Neural cell (in vitro differentiated cells): ENCODE measurements at regions not wholly inside any gene's neighbourhood (a gene's known extent, or its start where the extent isn't known, plus 50 kb on each side); places are given as distances from the start of the nearest gene placed in this dataset.

Experiments used
- H2AFZ ChIP-seq: fragments of 200-600, 300-800 bp; sonication (generic), shearing (Covaris generic); 2 replicates; pipeline ENCODE4 v1.6.0; 2014; ENCODE audit warnings: low read depth, mild to moderate bottlenecking, antibody characterized with exemption, low read length, moderate library complexity
- H3F3A ChIP-seq: fragments of 200-600 bp; shearing (Covaris generic); 2 replicates; pipeline ENCODE4 v1.6.1; 2016; ENCODE audit warnings: mild to moderate bottlenecking, moderate library complexity, mixed read lengths, antibody characterized with exemption, low read length; ENCODE audit not compliant: insufficient read depth, poor library complexity, severe bottlenecking
- H3K27ac ChIP-seq: fragments of 200-600, 300-800 bp; sonication (generic), shearing (Covaris generic); 2 replicates; pipeline ENCODE4 v1.5.1; 2014; ENCODE audit warnings: mild to moderate bottlenecking, low read length, moderate library complexity
- H3K27me3 ChIP-seq: fragments of 300-800, 200-600 bp; sonication (generic), shearing (Covaris generic); 2 replicates; pipeline ENCODE4 v1.6.0; 2014; ENCODE audit warnings: mild to moderate bottlenecking, low read depth, low read length, moderate library complexity; ENCODE audit not compliant: insufficient read depth
- H3K36me3 ChIP-seq: fragments of 300-800, 200-600 bp; sonication (generic), shearing (Covaris generic); 2 replicates; pipeline ENCODE4 v1.5.1; 2014; ENCODE audit warnings: mild to moderate bottlenecking, antibody characterized with exemption, low read length, moderate library complexity; ENCODE audit not compliant: insufficient read depth
- H3K4me2 ChIP-seq: fragments of 300-800, 200-600 bp; sonication (generic), shearing (Covaris generic); 2 replicates; pipeline ENCODE4 v1.6.0; 2014; ENCODE audit warnings: mild to moderate bottlenecking, low read length
- H3K4me3 ChIP-seq: fragments of 300-800, 200-600 bp; sonication (generic), shearing (Covaris generic); 2 replicates; pipeline ENCODE4 v1.5.1; 2014; ENCODE audit warnings: mild to moderate bottlenecking, low read length, moderate library complexity
- H3K79me2 ChIP-seq: fragments of 200-600 bp; shearing (Covaris generic); replicated peaks from 2 replicates; pipeline ENCODE4 v1.6.0; 2014; ENCODE audit warnings: mild to moderate bottlenecking, low read length, moderate library complexity; ENCODE audit not compliant: insufficient read depth
- H3K9ac ChIP-seq: fragments of 300-800, 200-600 bp; sonication (generic), shearing (Covaris generic); 2 replicates; pipeline ENCODE4 v1.6.1; 2016; ENCODE audit warnings: mild to moderate bottlenecking, low read length, mixed read lengths
- H3K9me2 ChIP-seq: fragments of 200-600 bp; shearing (Covaris generic); 2 replicates; pipeline ENCODE4 v1.6.1; 2016; ENCODE audit warnings: mild to moderate bottlenecking, low read length, mixed read lengths; ENCODE audit not compliant: insufficient read depth
- H3K9me3 ChIP-seq: fragments of 200-600, 300-800 bp; sonication (generic), shearing (Covaris generic); 2 replicates; pipeline ENCODE4 v1.6.1; 2016; ENCODE audit warnings: mild to moderate bottlenecking, mixed run types, low read length, moderate library complexity, mixed read lengths
- H4K20me1 ChIP-seq: fragments of 200-600 bp; shearing (Covaris generic); 2 replicates; pipeline ENCODE4 v1.6.1; 2016; ENCODE audit warnings: mild to moderate bottlenecking, mixed run types; ENCODE audit not compliant: insufficient read depth
- EP300 ChIP-seq: fragments of 450-650 bp; conservative IDR thresholded peaks from 2 replicates; pipeline ENCODE4 v1.6.1; 2014; ENCODE audit warnings: antibody characterized with exemption, mild to moderate bottlenecking, moderate library complexity; ENCODE audit not compliant: poor library complexity, severe bottlenecking
- EZH2 ChIP-seq: fragments of 200-600, 300-800 bp; shearing (Covaris generic), sonication (generic); IDR thresholded peaks from 2 replicates; pipeline ENCODE4 v1.6.1; 2014; ENCODE audit warnings: antibody characterized with exemption, low read length, borderline replicate concordance, mild to moderate bottlenecking; ENCODE audit not compliant: insufficient read depth, poor library complexity, severe bottlenecking
- MXI1 ChIP-seq: fragments of 450-650 bp; conservative IDR thresholded peaks from 2 replicates; pipeline ENCODE4 v1.6.1; 2014; ENCODE audit warnings: antibody characterized with exemption, mild to moderate bottlenecking; ENCODE audit not compliant: poor library complexity, severe bottlenecking
- POLR2AphosphoS5 ChIP-seq: IDR thresholded peaks from 2 replicates; pipeline ENCODE4 v1.6.1; 2012
- RAD21 ChIP-seq: fragments of 450-650 bp; conservative IDR thresholded peaks from 2 replicates; pipeline ENCODE4 v1.6.1; 2014; ENCODE audit warnings: antibody characterized with exemption, mild to moderate bottlenecking, moderate library complexity
- SMC3 ChIP-seq: fragments of 450-650 bp; conservative IDR thresholded peaks from 2 replicates; pipeline ENCODE4 v1.6.1; 2014; ENCODE audit warnings: antibody characterized with exemption, mild to moderate bottlenecking, moderate library complexity; ENCODE audit not compliant: poor library complexity
- TAF1 ChIP-seq: IDR thresholded peaks from 2 replicates; pipeline ENCODE4 v1.6.1; 2012; ENCODE audit warnings: low read depth
- TF ChIP-seq, protein P1 (sequence below): fragments of 450-650 bp; IDR thresholded peaks from 2 replicates; pipeline ENCODE4 v1.5.1; 2014; ENCODE audit warnings: antibody characterized with exemption, mild to moderate bottlenecking, moderate library complexity; ENCODE audit not compliant: poor library complexity, severe bottlenecking
- TF ChIP-seq, protein P2 (sequence below): IDR thresholded peaks from 2 replicates; pipeline ENCODE4 v1.6.1; 2012; ENCODE audit warnings: borderline replicate concordance

DNA sequence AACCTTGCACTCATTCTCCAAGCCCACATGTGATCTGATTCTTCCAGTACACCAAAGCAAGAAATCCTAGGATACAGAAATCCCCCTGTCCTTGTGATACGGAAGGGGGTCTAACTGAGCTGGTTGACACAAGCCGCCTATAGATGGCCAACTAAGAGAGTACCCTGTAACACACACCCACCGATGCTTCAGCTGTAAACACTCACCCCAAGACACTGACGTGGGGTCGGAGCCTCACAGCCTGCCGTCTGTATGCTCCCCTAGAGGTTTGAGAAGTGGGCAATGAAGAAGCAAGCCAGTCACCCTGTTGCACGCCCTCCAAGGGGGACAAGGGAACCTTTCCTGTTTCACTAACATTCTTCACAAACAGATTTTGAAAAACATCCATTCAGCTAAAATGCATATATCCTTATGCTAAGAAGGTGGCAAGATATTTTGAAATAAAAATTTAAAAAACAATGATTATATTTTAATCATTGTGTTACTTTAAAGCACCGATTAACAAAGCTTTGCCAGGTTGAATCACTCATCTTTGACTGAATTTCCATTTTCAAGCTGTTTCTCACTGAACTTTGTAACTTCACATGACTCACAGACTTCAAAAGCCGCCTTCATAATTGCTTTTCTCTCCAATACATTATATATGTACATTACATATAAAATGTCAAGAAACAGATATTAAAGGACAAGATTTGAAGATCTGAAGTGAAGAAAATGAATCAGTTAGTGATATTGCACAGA, 329.3 kb downstream of the ARL4A start:
- Histone ChIP-seq H3K36me3 (no peaks in the 10 kb centered on the region), H3K27ac (no peak overlapping the region), H3K4me2 (no peak overlapping the region), H3K9me2 (no peaks in the 10 kb centered on the region), H4K20me1 (no peaks in the 10 kb centered on the region), H3F3A (no peaks in the 10 kb centered on the region), H3K9me3 (peaks cover 4% of the 10 kb centered on the region), H3K4me3 (no peak overlapping the region), H3K9ac (no peak overlapping the region), H3K79me2 (no peaks in the 10 kb centered on the region), H2AFZ (no peak overlapping the region), H3K27me3 (no peaks in the 10 kb centered on the region)
- TF ChIP-seq SMC3 (no peak), RAD21 (no peak), MXI1 (no peak), POLR2AphosphoS5 (no peak), EP300 (no peak), EZH2 (no peak), TAF1 (no peak)
- TF ChIP-seq, protein P1, sequence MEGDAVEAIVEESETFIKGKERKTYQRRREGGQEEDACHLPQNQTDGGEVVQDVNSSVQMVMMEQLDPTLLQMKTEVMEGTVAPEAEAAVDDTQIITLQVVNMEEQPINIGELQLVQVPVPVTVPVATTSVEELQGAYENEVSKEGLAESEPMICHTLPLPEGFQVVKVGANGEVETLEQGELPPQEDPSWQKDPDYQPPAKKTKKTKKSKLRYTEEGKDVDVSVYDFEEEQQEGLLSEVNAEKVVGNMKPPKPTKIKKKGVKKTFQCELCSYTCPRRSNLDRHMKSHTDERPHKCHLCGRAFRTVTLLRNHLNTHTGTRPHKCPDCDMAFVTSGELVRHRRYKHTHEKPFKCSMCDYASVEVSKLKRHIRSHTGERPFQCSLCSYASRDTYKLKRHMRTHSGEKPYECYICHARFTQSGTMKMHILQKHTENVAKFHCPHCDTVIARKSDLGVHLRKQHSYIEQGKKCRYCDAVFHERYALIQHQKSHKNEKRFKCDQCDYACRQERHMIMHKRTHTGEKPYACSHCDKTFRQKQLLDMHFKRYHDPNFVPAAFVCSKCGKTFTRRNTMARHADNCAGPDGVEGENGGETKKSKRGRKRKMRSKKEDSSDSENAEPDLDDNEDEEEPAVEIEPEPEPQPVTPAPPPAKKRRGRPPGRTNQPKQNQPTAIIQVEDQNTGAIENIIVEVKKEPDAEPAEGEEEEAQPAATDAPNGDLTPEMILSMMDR = no peak
- TF ChIP-seq, protein P2, sequence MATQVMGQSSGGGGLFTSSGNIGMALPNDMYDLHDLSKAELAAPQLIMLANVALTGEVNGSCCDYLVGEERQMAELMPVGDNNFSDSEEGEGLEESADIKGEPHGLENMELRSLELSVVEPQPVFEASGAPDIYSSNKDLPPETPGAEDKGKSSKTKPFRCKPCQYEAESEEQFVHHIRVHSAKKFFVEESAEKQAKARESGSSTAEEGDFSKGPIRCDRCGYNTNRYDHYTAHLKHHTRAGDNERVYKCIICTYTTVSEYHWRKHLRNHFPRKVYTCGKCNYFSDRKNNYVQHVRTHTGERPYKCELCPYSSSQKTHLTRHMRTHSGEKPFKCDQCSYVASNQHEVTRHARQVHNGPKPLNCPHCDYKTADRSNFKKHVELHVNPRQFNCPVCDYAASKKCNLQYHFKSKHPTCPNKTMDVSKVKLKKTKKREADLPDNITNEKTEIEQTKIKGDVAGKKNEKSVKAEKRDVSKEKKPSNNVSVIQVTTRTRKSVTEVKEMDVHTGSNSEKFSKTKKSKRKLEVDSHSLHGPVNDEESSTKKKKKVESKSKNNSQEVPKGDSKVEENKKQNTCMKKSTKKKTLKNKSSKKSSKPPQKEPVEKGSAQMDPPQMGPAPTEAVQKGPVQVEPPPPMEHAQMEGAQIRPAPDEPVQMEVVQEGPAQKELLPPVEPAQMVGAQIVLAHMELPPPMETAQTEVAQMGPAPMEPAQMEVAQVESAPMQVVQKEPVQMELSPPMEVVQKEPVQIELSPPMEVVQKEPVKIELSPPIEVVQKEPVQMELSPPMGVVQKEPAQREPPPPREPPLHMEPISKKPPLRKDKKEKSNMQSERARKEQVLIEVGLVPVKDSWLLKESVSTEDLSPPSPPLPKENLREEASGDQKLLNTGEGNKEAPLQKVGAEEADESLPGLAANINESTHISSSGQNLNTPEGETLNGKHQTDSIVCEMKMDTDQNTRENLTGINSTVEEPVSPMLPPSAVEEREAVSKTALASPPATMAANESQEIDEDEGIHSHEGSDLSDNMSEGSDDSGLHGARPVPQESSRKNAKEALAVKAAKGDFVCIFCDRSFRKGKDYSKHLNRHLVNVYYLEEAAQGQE = no peak

DNA sequence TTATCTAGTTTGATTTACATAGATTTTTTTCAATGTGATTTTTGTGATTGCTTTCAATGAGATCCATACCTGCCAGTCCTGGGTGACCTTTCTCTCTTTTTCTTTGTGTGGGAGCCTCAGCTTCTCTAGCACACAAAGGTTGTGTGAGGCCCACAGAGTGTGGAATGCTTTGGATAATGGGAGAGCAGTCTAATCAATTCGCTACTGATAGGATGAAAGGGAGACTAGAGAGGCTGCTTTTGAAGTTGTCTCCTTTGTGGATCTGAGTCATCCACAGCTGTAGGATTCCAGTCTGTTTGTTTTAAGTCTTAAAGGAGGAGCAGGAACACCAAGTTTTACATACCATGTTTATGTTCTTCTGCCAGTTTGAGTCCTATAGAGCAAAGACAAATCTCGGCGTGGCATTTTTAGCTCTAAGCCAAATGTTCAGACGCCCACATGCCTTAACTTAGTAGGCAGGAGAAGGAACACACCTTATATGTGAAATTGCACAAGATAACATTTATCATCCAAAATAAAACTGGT, 330.0 kb downstream of the ARL4A start:
- Histone ChIP-seq H3K27me3 (no peaks in the 10 kb centered on the region), H3K4me2 (no peak overlapping the region), H3K9me3 (peaks cover 4% of the 10 kb centered on the region), H3K9ac (no peak overlapping the region), H3K4me3 (no peak overlapping the region), H3K9me2 (no peaks in the 10 kb centered on the region), H3K27ac (no peak overlapping the region), H3F3A (no peaks in the 10 kb centered on the region), H2AFZ (no peak overlapping the region), H3K79me2 (no peaks in the 10 kb centered on the region), H3K36me3 (no peaks in the 10 kb centered on the region), H4K20me1 (no peaks in the 10 kb centered on the region)
- TF ChIP-seq POLR2AphosphoS5 (no peak), RAD21 (no peak)
